ENCODE measurements at regions not wholly inside any gene's neighbourhood (a gene's known extent, or its start where the extent isn't known, plus 50 kb on each side); places are given as distances from the start of the nearest gene placed in this dataset.

GRCh38 chr1:14111121-14111520, 411.1 kb downstream of the PRDM2 start:
- H3K4me1 ChIP-seq (ENCODE audit: control insufficient read depth, extremely low read depth, insufficient read depth, low read length) = peaks cover 6% of the 10 kb centered on the region
- DNase-seq (ENCODE audit: low read depth, low spot score) = no peak
- no peaks in the 10 kb centered on the region for H3K9me3 ChIP-seq (ENCODE audit: control insufficient read depth, low read depth, low read length)
- dilution Hi-C loops (cut with MboI; ENCODE audit: extremely low pct_ligation_motif_present, low sequenced_read_pairs) = no loop called here
- no peaks in the 10 kb centered on the region for H3K79me2 ChIP-seq (ENCODE audit: control insufficient read depth, insufficient read depth, low read length)
- TF ChIP-seq CTCF (optimal IDR thresholded peaks at IDR 0.05 in 1 of 3, IDR thresholded peaks at IDR 0.05 in 1 of 3, conservative IDR thresholded peaks at IDR 0.05 in 1 of 3; ENCODE audit: extremely low read depth in 1 of 3, insufficient read depth in 2 of 3, low read length in 3 of 3) = peak in 2 of 3 experiments; percentile 18 to 33
- no peak for TF ChIP-seq EZH2 (IDR thresholded peaks at IDR 0.05; ENCODE audit: low read length)
- no peaks in the 10 kb centered on the region for H3K36me3 ChIP-seq (ENCODE audit: control insufficient read depth in 2 of 2, extremely low read depth in 1 of 2, insufficient read depth in 2 of 2, low read length in 2 of 2)
- H3K4me2 ChIP-seq (ENCODE audit: control insufficient read depth, extremely low read depth, insufficient read depth, low read depth, low read length) = no peak overlapping the region
- no peak for FAIRE-seq
- no peaks in the 10 kb centered on the region for H4K20me1 ChIP-seq (ENCODE audit: control insufficient read depth, extremely low read depth, insufficient read depth, low read length)
- H3K9ac ChIP-seq (ENCODE audit: control insufficient read depth, extremely low read depth, insufficient read depth, low read length) = no peak overlapping the region
- H3K4me3 ChIP-seq (ENCODE audit: control insufficient read depth in 2 of 3, extremely low read depth in 1 of 3, insufficient read depth in 2 of 3, low read depth in 1 of 3, low read length in 3 of 3) = no peak overlapping the region
- no peaks in the 10 kb centered on the region for H3K9me1 ChIP-seq (ENCODE audit: control insufficient read depth, extremely low read depth, insufficient read depth, low read length)
- peaks cover 3% of the 10 kb centered on the region for H3K27me3 ChIP-seq (ENCODE audit: control insufficient read depth, extremely low read depth, insufficient read depth, low read length)
- no peak overlapping the region for H3K27ac ChIP-seq (ENCODE audit: control insufficient read depth, insufficient read depth, low read length)
- H2AFZ ChIP-seq (ENCODE audit: control insufficient read depth, low read length) = no peak overlapping the region

GRCh38 chr1:14112613-14113012, 412.6 kb downstream of the PRDM2 start:
- dilution Hi-C loops (cut with MboI; ENCODE audit: extremely low pct_ligation_motif_present, low sequenced_read_pairs) = no loop called here

More at GRCh38 chr1:14112613-14113012, 412.6 kb downstream of the PRDM2 start:
- Histone ChIP-seq H3K36me3 (ENCODE audit: control insufficient read depth in 2 of 2, extremely low read depth in 1 of 2, insufficient read depth in 2 of 2, low read length in 2 of 2) (no peaks in the 10 kb centered on the region), H3K79me2 (ENCODE audit: control insufficient read depth, insufficient read depth, low read length) (no peaks in the 10 kb centered on the region), H4K20me1 (ENCODE audit: control insufficient read depth, extremely low read depth, insufficient read depth, low read length) (no peaks in the 10 kb centered on the region), H2AFZ (ENCODE audit: control insufficient read depth, low read length) (no peak overlapping the region), H3K27ac (ENCODE audit: control insufficient read depth, insufficient read depth, low read length) (no peak overlapping the region), H3K4me3 (ENCODE audit: control insufficient read depth in 2 of 3, extremely low read depth in 1 of 3, insufficient read depth in 2 of 3, low read depth in 1 of 3, low read length in 3 of 3) (no peak overlapping the region), H3K9ac (ENCODE audit: control insufficient read depth, extremely low read depth, insufficient read depth, low read length) (no peak overlapping the region), H3K27me3 (ENCODE audit: control insufficient read depth, extremely low read depth, insufficient read depth, low read length) (no peaks in the 10 kb centered on the region), H3K9me1 (ENCODE audit: control insufficient read depth, extremely low read depth, insufficient read depth, low read length) (no peaks in the 10 kb centered on the region), H3K4me2 (ENCODE audit: control insufficient read depth, extremely low read depth, insufficient read depth, low read depth, low read length) (no peak overlapping the region), H3K9me3 (ENCODE audit: control insufficient read depth, low read depth, low read length) (no peaks in the 10 kb centered on the region), H3K4me1 (ENCODE audit: control insufficient read depth, extremely low read depth, insufficient read depth, low read length) (peaks cover 6% of the 10 kb centered on the region)
- FAIRE-seq = no peak
- TF ChIP-seq EZH2 (IDR thresholded peaks at IDR 0.05; ENCODE audit: low read length) = no peak
- no peak for TF ChIP-seq CTCF (optimal IDR thresholded peaks at IDR 0.05 in 1 of 3, IDR thresholded peaks at IDR 0.05 in 1 of 3, conservative IDR thresholded peaks at IDR 0.05 in 1 of 3; ENCODE audit: extremely low read depth in 1 of 3, insufficient read depth in 2 of 3, low read length in 3 of 3)
- no peak for DNase-seq (ENCODE audit: low read depth, low spot score)
